Liver (tissue), 3 donors: ENCODE measurements at regions not wholly inside any gene's neighbourhood (a gene's known extent, or its start where the extent isn't known, plus 50 kb on each side); places are given as distances from the start of the nearest gene placed in this dataset.

Experiments used
- ATF3 ChIP-seq: IDR thresholded peaks from 2 replicates; pipeline ENCODE4 v1.6.1; 2016; ENCODE audit warnings: antibody characterized with exemption
- CTCF ChIP-seq: fragments of 150-350 bp; IDR thresholded peaks from 2 replicates; pipeline ENCODE4 v1.5.1; 2017; ENCODE audit warnings: improper control_type of control experiment, low read depth, low read length; ENCODE audit not compliant: missing input control
- EGR1 ChIP-seq, 2 donors: IDR thresholded peaks; 2 replicates each; pipeline ENCODE4 v1.6.1; 2016 to 2018; ENCODE audit warnings: antibody characterized with exemption in 2 of 2, low read depth in 2 of 2
- FOXA1 ChIP-seq: IDR thresholded peaks from 2 replicates; pipeline ENCODE4 v1.6.1; 2016; ENCODE audit warnings: antibody characterized with exemption
- GABPA ChIP-seq, 2 donors: IDR thresholded peaks in 1 of 2; conservative IDR thresholded peaks in 1 of 2; 2 replicates each; pipeline ENCODE4 v1.6.1; 2016; ENCODE audit warnings: antibody characterized with exemption in 2 of 2, mild to moderate bottlenecking in 1 of 2, moderate library complexity in 1 of 2
- JUND ChIP-seq, 2 donors: IDR thresholded peaks; 2 replicates each; pipeline ENCODE4 v1.6.1; 2016; ENCODE audit warnings: antibody characterized with exemption in 2 of 2
- NR2F2 ChIP-seq: IDR thresholded peaks from 2 replicates; pipeline ENCODE4 v1.6.1; 2016; ENCODE audit warnings: antibody characterized with exemption
- REST ChIP-seq: IDR thresholded peaks from 2 replicates; pipeline ENCODE4 v1.6.1; 2016; ENCODE audit warnings: antibody characterized with exemption, mild to moderate bottlenecking
- SP1 ChIP-seq: IDR thresholded peaks from 2 replicates; pipeline ENCODE4 v1.6.1; 2018; ENCODE audit warnings: antibody characterized with exemption, mild to moderate bottlenecking
- TAF1 ChIP-seq: conservative IDR thresholded peaks from 2 replicates; pipeline ENCODE4 v1.6.1; 2016; ENCODE audit warnings: antibody characterized with exemption, mild to moderate bottlenecking
- YY1 ChIP-seq: IDR thresholded peaks from 2 replicates; pipeline ENCODE4 v1.6.1; 2016; ENCODE audit warnings: antibody characterized with exemption, mild to moderate bottlenecking
- TF ChIP-seq, protein P1 (sequence below): IDR thresholded peaks from 2 replicates; pipeline ENCODE4 v1.6.1; 2016; ENCODE audit warnings: antibody characterized with exemption
- TF ChIP-seq, protein P2 (sequence below): IDR thresholded peaks from 2 replicates; pipeline ENCODE4 v1.6.1; 2016; ENCODE audit warnings: antibody characterized with exemption
- donor health status: healthy.
- donor health status: healthy.

DNA sequence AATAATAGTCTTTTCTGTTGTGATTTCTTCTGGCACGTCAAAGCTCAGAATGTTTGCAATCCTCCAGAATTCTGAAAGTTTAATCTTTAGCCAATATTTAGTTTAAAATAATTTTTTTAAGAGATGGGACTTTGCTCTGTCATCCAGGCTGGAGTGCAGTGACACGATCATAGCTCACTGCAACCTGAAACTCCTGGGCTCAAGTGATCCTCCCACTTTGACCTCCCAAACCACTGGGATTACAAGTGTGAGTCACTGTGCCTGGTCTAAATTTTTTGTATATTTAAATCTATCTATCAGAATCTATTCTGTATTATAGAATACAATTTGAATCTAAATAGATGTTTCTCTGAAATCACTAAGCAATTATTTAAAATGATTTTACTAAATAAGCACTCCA, 572.7 kb downstream of the VRK1 start:
- TF ChIP-seq, protein P1, sequence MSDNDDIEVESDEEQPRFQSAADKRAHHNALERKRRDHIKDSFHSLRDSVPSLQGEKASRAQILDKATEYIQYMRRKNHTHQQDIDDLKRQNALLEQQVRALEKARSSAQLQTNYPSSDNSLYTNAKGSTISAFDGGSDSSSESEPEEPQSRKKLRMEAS = no peak
- TF ChIP-seq JUND (IDR thresholded peaks at IDR 0.05) = peak in 1 of 2 donors; percentile 56
- no peak for TF ChIP-seq CTCF
- TF ChIP-seq EGR1 (IDR thresholded peaks at IDR 0.05; ENCODE audit: low read depth in 2 of 2) = no peak
- no peak for TF ChIP-seq SP1
- TF ChIP-seq YY1 = no peak
- no peak for TF ChIP-seq REST
- TF ChIP-seq ATF3 = no peak
- TF ChIP-seq NR2F2 = no peak
- TF ChIP-seq, protein P2, sequence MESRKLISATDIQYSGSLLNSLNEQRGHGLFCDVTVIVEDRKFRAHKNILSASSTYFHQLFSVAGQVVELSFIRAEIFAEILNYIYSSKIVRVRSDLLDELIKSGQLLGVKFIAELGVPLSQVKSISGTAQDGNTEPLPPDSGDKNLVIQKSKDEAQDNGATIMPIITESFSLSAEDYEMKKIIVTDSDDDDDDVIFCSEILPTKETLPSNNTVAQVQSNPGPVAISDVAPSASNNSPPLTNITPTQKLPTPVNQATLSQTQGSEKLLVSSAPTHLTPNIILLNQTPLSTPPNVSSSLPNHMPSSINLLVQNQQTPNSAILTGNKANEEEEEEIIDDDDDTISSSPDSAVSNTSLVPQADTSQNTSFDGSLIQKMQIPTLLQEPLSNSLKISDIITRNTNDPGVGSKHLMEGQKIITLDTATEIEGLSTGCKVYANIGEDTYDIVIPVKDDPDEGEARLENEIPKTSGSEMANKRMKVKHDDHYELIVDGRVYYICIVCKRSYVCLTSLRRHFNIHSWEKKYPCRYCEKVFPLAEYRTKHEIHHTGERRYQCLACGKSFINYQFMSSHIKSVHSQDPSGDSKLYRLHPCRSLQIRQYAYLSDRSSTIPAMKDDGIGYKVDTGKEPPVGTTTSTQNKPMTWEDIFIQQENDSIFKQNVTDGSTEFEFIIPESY = no peak
- no peak for TF ChIP-seq TAF1
- no peak for TF ChIP-seq GABPA (IDR thresholded peaks at IDR 0.05 in 1 of 2, conservative IDR thresholded peaks at IDR 0.05 in 1 of 2)
- no peak for TF ChIP-seq FOXA1
